ENCODE measurements at regions not wholly inside any gene's neighbourhood (a gene's known extent, or its start where the extent isn't known, plus 50 kb on each side); places are given as distances from the start of the nearest gene placed in this dataset.
"Not testable (repeated sequence)": the region's sequence is repeated elsewhere in the genome, so short reads cannot be mapped to it uniquely, and the experiment has no call there.

GRCh38 chr6:6483733-6484132, 104.8 kb upstream of the LY86 start:
- no peak for DNase-seq

GRCh38 chr6:6484681-6485080, 103.8 kb upstream of the LY86 start:
- DNase-seq, result no peak

GRCh38 chr6:6486595-6486994, 101.9 kb upstream of the LY86 start:
- DNase-seq, result no peak

- no peak for DNase-seq
Observed at GRCh38 chr6:6491761-6492160, 96.8 kb upstream of the LY86 start.

GRCh38 chr6:6492675-6493074, 95.8 kb upstream of the LY86 start:
- DNase-seq, result no peak

- not testable (repeated sequence) for DNase-seq
Observed at GRCh38 chr6:6494139-6494538, 94.4 kb upstream of the LY86 start.

GRCh38 chr6:6494677-6495076, 93.8 kb upstream of the LY86 start:
- peak; percentile 55 for DNase-seq

- no peak for DNase-seq
Observed at GRCh38 chr6:6495851-6496250, 92.7 kb upstream of the LY86 start.

- no peak for DNase-seq
Observed at GRCh38 chr6:6497541-6497940, 91.0 kb upstream of the LY86 start.

GRCh38 chr6:6497976-6498375, 90.5 kb upstream of the LY86 start:
- no peak for DNase-seq

- no peak for DNase-seq
Observed at GRCh38 chr6:6503191-6503590, 85.3 kb upstream of the LY86 start.

- DNase-seq, result no peak
Observed at GRCh38 chr6:6505111-6505510, 83.4 kb upstream of the LY86 start.

GRCh38 chr6:6508643-6509042, 79.9 kb upstream of the LY86 start:
- no peak for DNase-seq

- no peak for DNase-seq
Observed at GRCh38 chr6:6509284-6509683, 79.2 kb upstream of the LY86 start.

GRCh38 chr6:6512711-6513110, 75.8 kb upstream of the LY86 start:
- DNase-seq, result no peak

- no peak for DNase-seq
Observed at GRCh38 chr6:6515691-6516607, 72.6 kb upstream of the LY86 start.

GRCh38 chr6:6516666-6517458, 71.7 kb upstream of the LY86 start:
- no peak for DNase-seq

- DNase-seq, result no peak
Observed at GRCh38 chr6:6518631-6519427, 69.7 kb upstream of the LY86 start.

- no peak for DNase-seq
Observed at GRCh38 chr6:6521961-6522482, 66.5 kb upstream of the LY86 start.

- DNase-seq, result no peak
Observed at GRCh38 chr6:6522709-6523108, 65.8 kb upstream of the LY86 start.

- no peak for DNase-seq
Observed at GRCh38 chr6:6524951-6525350, 63.6 kb upstream of the LY86 start.

GRCh38 chr6:6525933-6526332, 62.6 kb upstream of the LY86 start:
- no peak for DNase-seq

GRCh38 chr6:6529275-6529674, 59.2 kb upstream of the LY86 start:
- DNase-seq, result no peak

Data from NCI-H1694 treated with DMSO at 0.1 percent for 48 hours (cell line).